GM18508 (cell line): ENCODE measurements at regions not wholly inside any gene's neighbourhood (a gene's known extent, or its start where the extent isn't known, plus 50 kb on each side); places are given as distances from the start of the nearest gene placed in this dataset.

Experiments used
- ATAC-seq: cut with Tn5 transposase; IDR thresholded peaks from one replicate; pipeline ENCODE4 v1.9.1; 2021; ENCODE audit warnings: moderate number of reproducible peaks; ENCODE audit not compliant: insufficient read depth, unreplicated experiment

DNA sequence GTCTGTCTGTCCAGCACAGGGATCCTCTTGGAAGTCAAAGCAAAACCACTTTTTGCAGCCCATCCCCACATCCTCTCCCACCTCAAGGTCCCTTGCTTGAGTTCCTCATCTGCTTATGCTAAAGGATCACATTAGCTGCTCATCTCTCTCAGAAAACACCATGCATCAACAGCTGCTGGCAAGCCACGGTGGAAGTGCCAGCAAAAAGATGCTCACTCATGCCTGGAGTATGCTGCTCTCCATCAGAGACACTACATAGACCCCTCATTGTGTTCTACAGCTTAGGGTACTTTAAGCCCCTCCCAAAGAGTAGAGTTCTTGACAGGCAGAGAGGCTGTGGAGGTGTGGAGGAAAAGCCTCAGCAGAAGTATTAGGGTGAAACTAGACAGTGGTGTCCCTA lies 94.6 kb upstream of the COL8A1 start:
- no peak for ATAC-seq

GRCh38 chr3:99542767-99543518 lies 95.5 kb upstream of the COL8A1 start:
- no peak for ATAC-seq

- no peak for ATAC-seq
Observed at GRCh38 chr3:99541181-99541580, 97.2 kb upstream of the COL8A1 start.

DNA sequence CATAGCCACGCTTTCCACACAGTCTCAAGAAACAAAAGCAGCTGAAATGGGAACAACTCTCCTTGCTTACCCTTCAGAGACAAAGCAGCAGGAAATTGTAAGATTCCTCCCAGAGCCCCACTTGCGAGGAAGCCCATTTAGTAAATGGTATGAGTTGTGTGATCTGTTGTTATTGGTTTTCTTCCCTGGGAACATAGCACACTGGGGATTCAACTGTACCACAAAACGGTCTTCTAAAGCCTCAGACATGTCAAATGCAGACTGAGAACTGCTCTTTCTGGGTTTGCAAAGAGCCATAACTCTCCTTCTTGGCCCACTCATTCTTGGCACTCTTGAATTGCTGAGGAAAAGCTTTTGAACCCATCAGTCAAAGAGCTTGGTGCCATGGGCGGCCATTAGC lies 101.0 kb upstream of the COL8A1 start:
- ATAC-seq, result no peak

DNA sequence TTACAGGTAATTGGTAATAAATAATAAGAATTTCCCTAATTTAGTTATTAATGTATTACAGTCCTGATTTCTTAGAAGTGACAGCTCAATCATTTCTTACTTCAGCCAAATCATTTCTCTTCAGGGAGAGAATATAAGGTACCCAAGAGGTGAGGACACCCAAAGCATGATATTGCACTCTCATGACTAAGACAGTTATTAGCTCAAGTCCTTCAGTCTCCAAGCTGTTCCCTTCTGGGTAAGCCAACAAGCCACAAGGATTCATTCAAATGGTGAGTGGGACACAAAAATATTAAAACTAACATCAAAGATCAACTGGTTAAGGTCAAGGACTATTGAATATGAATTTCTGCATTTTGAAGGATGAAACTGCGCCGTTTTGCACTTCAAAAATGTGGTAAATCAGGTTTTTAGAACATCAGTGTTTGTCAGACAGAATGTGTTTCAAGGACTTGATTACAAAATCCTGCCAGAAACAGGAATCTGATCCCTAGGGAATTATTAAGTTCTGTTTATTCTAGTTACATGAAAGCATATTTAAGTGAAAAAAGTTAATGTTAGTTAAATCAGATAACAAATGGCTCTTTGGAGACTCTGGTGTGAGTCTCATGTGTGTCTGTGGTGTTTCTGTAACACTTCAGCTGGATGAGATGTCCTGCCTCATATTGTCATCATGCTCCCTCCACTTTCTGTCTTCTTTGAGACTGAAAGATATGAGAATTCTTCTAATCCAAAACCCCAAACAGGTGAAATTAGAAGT lies 101.7 kb upstream of the COL8A1 start:
- ATAC-seq, result no peak

DNA sequence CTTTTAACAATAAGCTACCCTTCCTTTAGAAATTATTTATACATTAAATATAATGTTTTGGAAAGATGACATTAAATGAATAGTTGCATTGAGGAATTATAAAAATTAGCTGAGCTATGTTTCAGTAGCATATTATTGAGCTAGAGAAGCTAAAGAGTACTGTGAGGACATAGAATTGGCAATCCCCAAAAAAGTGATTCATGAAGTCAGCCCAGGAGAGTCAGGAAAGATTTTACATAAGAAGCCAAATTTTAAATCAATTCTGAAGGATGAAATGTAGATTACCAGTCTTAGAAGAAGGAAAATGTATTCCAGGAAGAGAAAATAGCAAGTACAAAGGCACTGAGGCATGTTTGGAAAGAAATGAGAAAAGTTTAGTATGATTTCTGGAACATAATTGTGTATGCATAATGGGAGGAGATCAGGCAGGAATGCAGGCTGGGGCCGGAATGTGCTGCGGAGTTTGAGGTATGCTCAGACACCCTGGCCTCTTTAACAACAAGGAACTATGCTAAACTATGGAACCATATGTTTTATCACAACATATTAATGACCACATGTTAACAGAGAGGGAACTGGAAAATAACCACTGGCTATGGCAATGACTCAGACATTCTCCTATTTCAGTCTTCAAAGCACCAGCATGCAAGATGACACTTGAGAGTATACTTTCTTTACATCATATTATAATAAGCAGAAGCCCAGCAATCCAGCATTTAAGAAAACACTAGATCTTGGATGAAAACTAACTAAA lies 103.3 kb upstream of the COL8A1 start:
- ATAC-seq, result no peak

DNA sequence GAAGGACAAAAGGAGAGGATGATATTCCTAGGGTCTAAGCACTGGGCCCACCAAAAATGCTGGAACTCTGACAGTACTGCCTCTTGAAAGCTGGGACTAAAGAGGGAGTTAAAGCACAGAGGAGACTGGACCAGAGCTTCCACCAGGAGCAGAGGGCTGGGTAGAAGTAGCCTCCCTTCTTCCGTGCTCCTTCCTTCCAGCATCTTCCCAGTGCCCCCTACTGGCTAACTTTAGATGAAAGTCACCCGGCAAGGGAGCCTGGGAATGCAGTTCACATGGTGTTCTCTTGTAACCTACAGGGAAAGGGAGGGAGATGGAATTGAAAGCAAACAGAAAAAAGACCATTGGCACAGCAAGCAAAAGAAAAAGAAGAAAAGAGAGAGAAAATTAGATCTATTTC lies 106.1 kb upstream of the COL8A1 start:
- ATAC-seq, result no peak

- ATAC-seq, result no peak
Observed at GRCh38 chr3:99529265-99529664, 109.1 kb upstream of the COL8A1 start.

- no peak for ATAC-seq
Observed at GRCh38 chr3:99526921-99527320, 111.5 kb upstream of the COL8A1 start.

DNA sequence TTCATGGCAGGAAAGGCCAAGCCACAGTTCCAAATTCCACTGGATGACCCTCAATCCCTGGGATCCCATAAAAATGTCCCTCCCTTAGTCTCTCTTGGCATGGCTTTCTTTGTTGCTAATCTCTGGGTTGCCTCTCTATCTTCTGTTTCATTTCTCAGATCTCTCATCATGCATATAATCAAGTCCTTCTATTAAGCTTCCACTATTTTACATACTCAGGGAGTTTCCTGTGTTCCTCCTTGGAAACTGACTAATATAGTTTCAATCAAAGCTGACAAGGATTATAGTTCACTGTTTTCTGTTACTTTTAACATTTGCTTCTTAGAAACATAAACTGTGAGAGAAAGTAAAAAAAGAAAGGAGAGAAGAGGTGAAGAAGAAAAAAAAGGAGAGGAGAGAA lies 113.8 kb upstream of the COL8A1 start:
- ATAC-seq, result no peak

- no peak for ATAC-seq
Observed at GRCh38 chr3:99523431-99524127, 114.8 kb upstream of the COL8A1 start.

GRCh38 chr3:99522147-99522546 lies 116.2 kb upstream of the COL8A1 start:
- ATAC-seq, result no peak

DNA sequence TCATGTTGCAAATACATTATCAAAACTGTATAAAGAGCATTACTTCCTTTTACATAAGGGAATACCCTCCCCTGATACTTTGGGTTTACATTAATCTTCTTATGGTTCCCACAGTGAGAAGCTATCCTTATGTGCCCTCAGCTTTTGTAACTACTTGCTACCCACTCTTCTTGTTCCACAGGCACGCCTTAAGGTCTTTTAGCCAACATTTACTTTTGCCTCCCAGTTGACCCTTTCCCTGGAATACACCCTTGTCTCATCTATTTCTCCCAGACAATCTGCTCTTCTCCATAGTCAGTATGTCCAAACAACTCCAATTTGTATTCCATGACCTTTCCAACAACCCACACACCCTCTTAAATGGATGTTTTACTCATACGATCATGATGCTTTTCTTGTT lies 116.8 kb upstream of the COL8A1 start:
- ATAC-seq, result no peak

DNA sequence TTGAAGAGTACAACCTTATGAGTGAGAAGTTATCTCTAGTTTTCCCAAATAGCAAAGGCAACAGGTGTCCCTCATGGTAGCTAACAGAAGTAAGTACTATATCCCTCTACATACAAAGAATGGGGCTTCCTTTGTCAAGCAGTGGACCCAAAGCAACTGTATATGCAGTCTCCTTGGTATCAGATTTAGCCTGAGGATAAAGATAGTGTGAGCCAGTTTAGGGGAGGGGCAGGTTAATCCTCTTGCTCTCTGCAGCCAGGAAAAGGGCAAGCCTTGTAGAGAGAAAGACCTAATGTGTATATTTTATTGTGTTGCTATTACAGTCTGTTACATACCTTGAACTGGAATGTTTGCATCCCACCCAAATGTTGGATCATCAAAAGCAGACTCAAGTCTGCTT lies 117.9 kb upstream of the COL8A1 start:
- ATAC-seq, result no peak

- ATAC-seq, result no peak
Observed at GRCh38 chr3:99516936-99517335, 121.5 kb upstream of the COL8A1 start.

- ATAC-seq, result no peak
Observed at GRCh38 chr3:99515891-99516290, 122.5 kb upstream of the COL8A1 start.

DNA sequence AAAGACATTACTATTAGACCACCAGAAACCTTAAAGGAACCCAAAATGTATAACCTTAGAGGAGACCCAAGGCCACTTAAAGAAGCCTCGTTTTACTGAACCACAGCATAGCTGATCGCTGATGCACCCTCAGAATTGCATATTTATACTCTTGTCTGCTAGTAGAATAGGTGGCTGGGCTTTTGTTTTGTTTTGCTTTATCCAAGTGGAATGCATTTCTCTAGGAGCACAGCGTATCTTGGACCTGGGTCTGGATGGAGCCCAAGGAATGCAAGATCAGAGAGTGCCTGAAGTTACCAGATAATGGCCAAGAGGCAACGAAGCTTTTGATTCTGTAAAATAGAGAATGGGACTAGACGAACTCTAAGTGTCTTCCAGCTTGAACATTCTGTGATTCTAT lies 129.2 kb upstream of the COL8A1 start:
- ATAC-seq, result no peak

- no peak for ATAC-seq
Observed at GRCh38 chr3:99508191-99508590, 130.2 kb upstream of the COL8A1 start.

DNA sequence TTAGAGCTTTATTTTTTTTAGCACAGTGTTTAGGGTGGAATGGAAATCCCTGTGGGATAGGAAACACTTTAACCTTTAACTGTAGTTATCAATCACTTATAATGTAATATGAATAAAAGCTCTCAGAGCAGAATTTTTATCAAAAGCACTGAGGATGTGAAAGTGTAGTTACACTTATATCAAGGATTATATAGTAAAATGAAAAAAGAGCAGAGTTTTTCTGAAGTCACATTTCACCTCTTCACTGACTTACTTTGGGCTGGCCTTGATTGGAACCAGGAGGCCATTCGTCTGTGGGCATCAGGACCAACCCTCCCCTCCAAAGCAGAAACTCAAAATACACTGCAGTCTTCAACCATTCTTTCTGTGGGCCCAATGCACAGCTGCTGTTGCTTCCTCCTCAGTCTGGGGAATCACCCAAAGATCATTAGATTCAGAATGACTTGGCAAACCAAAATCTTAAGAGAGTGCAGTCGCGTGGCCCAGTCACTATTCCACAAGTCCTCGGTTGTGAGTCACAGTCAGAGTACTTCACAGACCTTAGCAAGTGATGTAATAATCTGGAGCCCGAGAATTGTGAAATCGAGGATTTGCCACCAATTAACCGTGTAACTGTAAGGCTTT lies 132.6 kb upstream of the COL8A1 start:
- peak; percentile 100 for ATAC-seq

DNA sequence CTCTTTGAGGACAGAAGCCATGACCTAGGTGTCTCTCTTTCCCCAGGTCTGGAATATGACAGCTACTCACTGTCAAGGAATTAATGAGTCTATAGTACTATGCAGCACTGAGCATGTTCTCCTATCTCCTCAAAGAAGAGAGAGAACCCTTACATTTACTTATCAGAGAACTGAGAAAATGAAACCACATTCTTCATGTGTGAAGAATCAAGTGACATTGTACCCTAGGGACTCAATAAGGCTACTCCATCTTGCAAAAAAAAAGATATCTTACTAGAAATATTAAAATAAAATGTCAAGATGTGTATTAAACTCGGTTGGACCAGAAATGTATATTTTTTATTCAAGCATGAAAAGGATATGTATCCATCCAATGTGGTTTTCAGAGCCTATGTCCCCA lies 133.2 kb upstream of the COL8A1 start:
- no peak for ATAC-seq
